Common myeloid progenitor, CD34-positive (primary cell): ENCODE measurements at regions not wholly inside any gene's neighbourhood (a gene's known extent, or its start where the extent isn't known, plus 50 kb on each side); places are given as distances from the start of the nearest gene placed in this dataset.

Experiments used
- CTCF ChIA-PET: fragments of 350-600 bp; sonication (Branson Sonifier 250); formaldehyde crosslinking; loops from one replicate; lab custom pipeline; 2021; ENCODE audit warnings: antibody characterized with exemption; lab: Charles Lee
- POLR2A ChIA-PET: fragments of 350-600 bp; sonication (Branson Sonifier 250); formaldehyde crosslinking; loops from one replicate; lab custom pipeline; 2021; ENCODE audit warnings: antibody characterized with exemption; lab: Charles Lee
- DNase-seq, 3 donors: peaks; one replicate each; pipeline versions ENCODE4 v3.0.0 to v3.0.0-alpha.2; 2013
- H3K27ac ChIP-seq, 2 experiments: 1 replicate in 1 of 2; 2 replicates in 1 of 2; pipeline ENCODE4 v1.7.0; 2013; ENCODE audit warnings: inconsistent platforms in 2 of 2, low read length in 2 of 2, mild to moderate bottlenecking in 2 of 2, low read depth in 1 of 2, moderate library complexity in 1 of 2; ENCODE audit not compliant: severe bottlenecking in 2 of 2, insufficient read depth in 1 of 2, poor library complexity in 1 of 2
- H3K27me3 ChIP-seq, 5 experiments: replicated peaks in 2 of 5; 1 replicate in 3 of 5; 2 replicates in 2 of 5; pipeline versions ENCODE4 v1.6.1 to v1.7.0; 2013; ENCODE audit warnings: low read length in 4 of 5, mild to moderate bottlenecking in 2 of 5, moderate library complexity in 2 of 5, inconsistent platforms in 1 of 5; ENCODE audit not compliant: insufficient read depth in 5 of 5, control insufficient read depth in 4 of 5
- H3K36me3 ChIP-seq, 4 experiments: 1 replicate in 2 of 4; 2 replicates in 2 of 4; pipeline versions ENCODE4 v1.6.1 to v1.7.0; 2013; ENCODE audit warnings: low read length in 3 of 4, control low read depth in 1 of 4, mild to moderate bottlenecking in 1 of 4; ENCODE audit not compliant: control insufficient read depth in 4 of 4, insufficient read depth in 4 of 4
- H3K4me1 ChIP-seq, 4 experiments: 1 replicate in 3 of 4; 2 replicates in 1 of 4; pipeline versions ENCODE4 v1.6.1 to v1.7.1; 2013; ENCODE audit warnings: low read length in 3 of 4, mild to moderate bottlenecking in 3 of 4, control low read depth in 1 of 4, inconsistent platforms in 1 of 4, moderate library complexity in 1 of 4; ENCODE audit not compliant: control insufficient read depth in 4 of 4, insufficient read depth in 4 of 4; ENCODE audit errors: control extremely low read depth in 1 of 4
- H3K4me3 ChIP-seq, 7 experiments: 1 replicate in 4 of 7; 2 replicates in 3 of 7; pipeline versions ENCODE4 v1.5.1 to v1.7.0; 2013; ENCODE audit warnings: mild to moderate bottlenecking in 7 of 7, low read length in 6 of 7, moderate library complexity in 6 of 7, inconsistent platforms in 2 of 7, low read depth in 2 of 7, control low read depth in 1 of 7; ENCODE audit not compliant: insufficient read depth in 4 of 7, control insufficient read depth in 1 of 7; ENCODE audit errors: extremely low read depth in 1 of 7
- H3K9me3 ChIP-seq, 5 experiments: 1 replicate in 4 of 5; 2 replicates in 1 of 5; pipeline versions ENCODE4 v1.6.1 to v1.7.1; 2013; ENCODE audit warnings: low read length in 4 of 5, mild to moderate bottlenecking in 2 of 5, inconsistent platforms in 1 of 5, low read depth in 1 of 5, moderate library complexity in 1 of 5; ENCODE audit not compliant: control insufficient read depth in 4 of 5, insufficient read depth in 2 of 5; ENCODE audit errors: control extremely low read depth in 1 of 5
- WGBS: methylation state at CpG from one replicate; pipeline ENCODE4 v1.1.5; 2013; ENCODE audit not compliant: insufficient coverage; 5-methylcytosine and 5-hydroxymethylcytosine counted together

GRCh38 chr10:3271354-3272115 lies 99.0 kb upstream of the PITRM1 start:
- H3K9me3 ChIP-seq = peaks cover 0 to 3% (median 0%) of the 10 kb centered on the region in 5 experiments
- CTCF ChIA-PET = interaction anchor here (0.6 kb wide), 1 partner anchor 12 kb away, joined by 3 read pairs; no protein-coding TSS in a partner anchor
- 93% methylated on average over 10 of the region's 14 CpGs for WGBS
- DNase-seq = no peak
- no peaks in the 10 kb centered on the region for H3K27me3 ChIP-seq
- H3K4me1 ChIP-seq = no peaks in the 10 kb centered on the region
- H3K36me3 ChIP-seq = no peaks in the 10 kb centered on the region
- H3K4me3 ChIP-seq = no peak overlapping the region
- POLR2A ChIA-PET = no interaction called here
- H3K27ac ChIP-seq = no peak overlapping the region

- Histone ChIP-seq H3K27me3 (no peaks in the 10 kb centered on the region), H3K4me1 (no peaks in the 10 kb centered on the region), H3K27ac (no peak overlapping the region), H3K4me3 (no peak overlapping the region), H3K36me3 (no peaks in the 10 kb centered on the region), H3K9me3 (peaks cover 0 to under 1% (median 0%) of the 10 kb centered on the region in 5 experiments)
- WGBS = 99% methylated on average over 16 of the region's 18 CpGs
- ChIA-PET POLR2A (no interaction called here), CTCF (interaction anchor here (0.6 kb wide), 1 partner anchor 11 kb away, joined by 3 read pairs; no protein-coding TSS in a partner anchor)
- no peak for DNase-seq
Observed at GRCh38 chr10:3270577-3271316, 98.2 kb upstream of the PITRM1 start.

DNA sequence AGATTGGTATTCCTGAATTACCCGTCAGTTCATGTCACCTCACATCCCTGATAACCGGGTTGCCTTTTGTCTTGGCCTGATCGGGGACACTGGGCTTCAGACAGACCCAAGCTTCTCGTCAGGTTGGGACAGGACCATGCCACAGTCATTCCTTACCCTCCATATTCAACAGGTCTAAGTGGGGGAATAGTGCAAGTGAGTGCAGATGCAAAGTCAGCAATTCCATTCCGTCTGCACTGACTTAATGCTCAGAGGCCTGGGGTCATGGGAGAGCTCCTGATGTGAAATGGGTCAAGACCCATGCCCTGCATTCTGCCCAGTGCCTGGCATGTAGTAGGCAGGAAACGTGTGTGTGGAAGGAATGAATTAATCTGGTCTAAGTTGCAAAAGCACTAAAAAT lies 95.4 kb upstream of the PITRM1 start:
- ChIA-PET CTCF (interaction anchor here (1.4 kb wide), 1 partner anchor 11 kb away, joined by 3 read pairs; no protein-coding TSS in a partner anchor), POLR2A (interaction anchor here (0.7 kb wide), 1 partner anchor 1385 kb away, joined by 4 read pairs; no protein-coding TSS in a partner anchor)
- H3K27me3 ChIP-seq = no peaks in the 10 kb centered on the region
- WGBS = 93% methylated on average over 3 of the region's 6 CpGs
- peaks cover 0 to 12% (median 4%) of the 10 kb centered on the region in 4 experiments for H3K4me1 ChIP-seq
- H3K27ac ChIP-seq = no peak overlapping the region
- H3K36me3 ChIP-seq = no peaks in the 10 kb centered on the region
- no peaks in the 10 kb centered on the region for H3K9me3 ChIP-seq
- DNase-seq = no peak
- no peak overlapping the region for H3K4me3 ChIP-seq

DNA sequence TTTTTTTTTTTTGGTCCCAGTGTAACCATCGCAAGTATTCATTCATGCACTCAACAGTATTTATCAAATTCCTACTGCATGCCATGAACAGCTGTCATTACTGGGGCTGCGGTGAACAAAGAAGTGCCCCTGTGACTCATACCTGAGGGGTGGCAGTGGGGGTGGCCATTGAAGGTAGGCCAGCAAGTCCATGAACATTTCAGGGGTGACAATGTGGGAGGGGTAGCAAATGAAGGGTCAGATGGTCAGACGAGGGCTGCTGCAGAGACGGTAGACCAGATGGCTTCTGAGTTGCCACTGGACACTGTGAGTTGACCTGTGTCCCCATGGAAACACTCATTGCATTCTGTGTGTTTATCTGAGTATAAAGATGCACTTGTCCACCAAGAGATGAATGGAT lies 92.5 kb upstream of the PITRM1 start:
- CTCF ChIA-PET = no interaction called here
- Histone ChIP-seq H3K4me1 (peaks cover 0 to 12% (median 4%) of the 10 kb centered on the region in 4 experiments), H3K36me3 (no peaks in the 10 kb centered on the region), H3K27me3 (no peaks in the 10 kb centered on the region), H3K27ac (no peak overlapping the region), H3K4me3 (no peak overlapping the region), H3K9me3 (no peaks in the 10 kb centered on the region)
- DNase-seq = no peak
- 100% methylated on average over 3 of the region's 4 CpGs for WGBS
- POLR2A ChIA-PET = no interaction called here

GRCh38 chr10:3264161-3264761 lies 91.7 kb upstream of the PITRM1 start:
- DNase-seq = no peak
- H3K9me3 ChIP-seq = no peaks in the 10 kb centered on the region
- ChIA-PET POLR2A (interaction anchor here (0.6 kb wide), 1 partner anchor 484 kb away, joined by 3 read pairs; no protein-coding TSS in a partner anchor), CTCF (no interaction called here)
- 52% methylated on average over 8 of the region's 12 CpGs for WGBS
- H3K4me3 ChIP-seq = no peak overlapping the region
- peaks cover 0 to 12% (median 4%) of the 10 kb centered on the region in 4 experiments for H3K4me1 ChIP-seq
- H3K27me3 ChIP-seq = no peaks in the 10 kb centered on the region
- no peak overlapping the region for H3K27ac ChIP-seq
- H3K36me3 ChIP-seq = no peaks in the 10 kb centered on the region

DNA sequence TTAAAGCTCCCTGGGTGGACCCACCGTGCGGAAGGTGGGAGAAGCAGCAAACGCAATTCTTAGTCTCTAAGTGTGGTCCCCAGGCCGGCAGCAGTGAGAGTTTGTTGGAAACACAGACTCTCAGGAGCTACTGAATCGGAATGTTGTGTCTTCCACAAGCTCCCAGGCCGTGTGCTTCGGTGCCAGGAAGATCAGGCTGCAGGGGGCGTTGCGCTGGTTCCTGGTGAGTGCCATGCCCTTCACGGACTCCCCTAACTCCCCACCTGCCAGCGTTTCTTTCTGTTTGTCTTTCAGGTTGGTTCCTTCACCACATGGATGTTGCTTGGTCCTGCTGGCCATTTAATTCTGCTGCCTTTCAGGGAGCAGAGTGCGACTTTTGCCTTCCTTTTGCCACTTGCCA lies 91.2 kb upstream of the PITRM1 start:
- H3K9me3 ChIP-seq = no peaks in the 10 kb centered on the region
- CTCF ChIA-PET = no interaction called here
- no peaks in the 10 kb centered on the region for H3K36me3 ChIP-seq
- H3K27me3 ChIP-seq = no peaks in the 10 kb centered on the region
- no peak for DNase-seq
- POLR2A ChIA-PET = interaction anchor here (0.6 kb wide), 1 partner anchor 485 kb away, joined by 3 read pairs; no protein-coding TSS in a partner anchor
- H3K4me1 ChIP-seq = peaks cover 0 to 12% (median 4%) of the 10 kb centered on the region in 4 experiments
- H3K4me3 ChIP-seq = no peak overlapping the region
- WGBS = 87% methylated on average over 10 of the region's 12 CpGs
- H3K27ac ChIP-seq = no peak overlapping the region
